ENCODE measurements at regions not wholly inside any gene's neighbourhood (a gene's known extent, or its start where the extent isn't known, plus 50 kb on each side); places are given as distances from the start of the nearest gene placed in this dataset.

DNA sequence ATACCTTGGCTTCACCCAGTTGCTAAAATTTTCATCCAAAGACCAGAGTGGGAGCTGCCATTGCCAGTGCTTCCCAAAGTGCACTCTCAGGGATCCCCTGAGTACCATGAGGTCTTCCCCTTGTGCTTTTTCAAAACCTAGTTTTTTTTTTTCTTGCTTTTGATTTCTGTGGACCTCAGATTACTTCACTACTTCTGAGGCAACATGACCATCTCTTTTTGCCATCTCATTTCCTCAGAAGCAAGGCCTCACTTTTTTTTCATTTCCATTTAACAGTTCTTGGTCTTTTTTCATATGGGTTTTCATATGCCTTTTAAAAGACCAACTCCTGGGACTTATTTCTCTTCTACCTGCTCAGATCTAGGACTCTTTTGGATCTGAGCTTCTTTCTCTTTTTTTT is 64.1 kb upstream of the MMS22L start:
- TF ChIP-seq, protein P1, sequence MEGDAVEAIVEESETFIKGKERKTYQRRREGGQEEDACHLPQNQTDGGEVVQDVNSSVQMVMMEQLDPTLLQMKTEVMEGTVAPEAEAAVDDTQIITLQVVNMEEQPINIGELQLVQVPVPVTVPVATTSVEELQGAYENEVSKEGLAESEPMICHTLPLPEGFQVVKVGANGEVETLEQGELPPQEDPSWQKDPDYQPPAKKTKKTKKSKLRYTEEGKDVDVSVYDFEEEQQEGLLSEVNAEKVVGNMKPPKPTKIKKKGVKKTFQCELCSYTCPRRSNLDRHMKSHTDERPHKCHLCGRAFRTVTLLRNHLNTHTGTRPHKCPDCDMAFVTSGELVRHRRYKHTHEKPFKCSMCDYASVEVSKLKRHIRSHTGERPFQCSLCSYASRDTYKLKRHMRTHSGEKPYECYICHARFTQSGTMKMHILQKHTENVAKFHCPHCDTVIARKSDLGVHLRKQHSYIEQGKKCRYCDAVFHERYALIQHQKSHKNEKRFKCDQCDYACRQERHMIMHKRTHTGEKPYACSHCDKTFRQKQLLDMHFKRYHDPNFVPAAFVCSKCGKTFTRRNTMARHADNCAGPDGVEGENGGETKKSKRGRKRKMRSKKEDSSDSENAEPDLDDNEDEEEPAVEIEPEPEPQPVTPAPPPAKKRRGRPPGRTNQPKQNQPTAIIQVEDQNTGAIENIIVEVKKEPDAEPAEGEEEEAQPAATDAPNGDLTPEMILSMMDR (IDR thresholded peaks at IDR 0.05): no peak

DNA sequence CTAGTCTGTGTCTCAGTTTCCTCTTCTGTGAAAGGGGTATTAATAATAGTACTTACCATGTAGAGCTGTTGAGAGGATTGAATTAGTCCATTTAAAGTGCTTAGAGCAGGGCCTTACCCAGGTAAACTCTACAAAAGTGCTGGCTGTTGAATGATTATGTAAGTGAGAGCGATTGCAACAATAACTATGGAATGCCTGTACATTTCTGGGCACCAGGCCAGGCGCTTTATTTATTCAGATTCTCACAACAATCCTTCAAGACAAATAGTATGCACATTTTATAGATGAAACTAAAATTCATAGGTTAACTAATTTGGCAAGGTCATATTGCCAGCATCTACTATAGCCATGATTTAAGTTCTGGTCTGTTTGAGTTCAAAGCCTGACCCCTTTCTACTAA is 78.3 kb upstream of the MMS22L start:
- TF ChIP-seq, protein P1 (IDR thresholded peaks at IDR 0.05): no peak

DNA sequence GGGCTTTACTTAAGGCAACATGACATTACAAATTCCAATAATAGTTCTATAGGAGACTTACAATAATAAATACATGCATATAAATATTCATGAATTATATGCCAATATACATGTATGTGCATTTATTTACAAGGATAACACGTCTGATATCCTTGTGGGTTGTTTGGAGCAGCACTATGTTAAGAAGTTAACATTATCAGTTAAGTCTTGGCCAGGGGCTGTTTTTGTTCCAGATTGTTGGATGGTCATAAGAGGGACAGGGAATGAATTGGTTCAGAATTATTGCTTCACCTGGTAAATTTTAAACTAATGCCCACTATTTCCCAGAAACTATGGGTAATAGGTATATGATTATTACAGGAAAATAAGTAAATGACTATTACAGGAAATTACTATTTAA is 81.3 kb upstream of the MMS22L start:
- TF ChIP-seq, protein P1 (IDR thresholded peaks at IDR 0.05): no peak

DNA sequence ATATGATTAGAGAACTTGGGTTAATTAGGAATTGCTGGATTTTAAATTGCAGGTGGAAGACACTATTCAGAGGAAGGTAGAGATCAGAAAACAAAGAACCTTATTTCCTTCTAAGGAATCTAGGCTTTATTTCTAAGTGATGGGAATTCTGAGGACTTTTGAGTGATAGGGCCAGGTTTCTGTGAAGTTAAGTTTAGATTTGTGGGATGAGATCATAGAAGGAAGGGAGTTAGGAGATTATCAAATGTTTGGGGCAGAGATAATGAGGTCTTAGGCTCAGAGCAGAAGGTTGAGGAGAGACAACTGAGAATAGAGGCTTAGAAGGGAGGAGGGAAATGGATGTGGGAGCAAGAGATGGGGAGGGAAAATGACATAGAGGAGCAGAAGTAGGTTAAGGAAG is 109.7 kb upstream of the MMS22L start:
- TF ChIP-seq, protein P1 (IDR thresholded peaks at IDR 0.05): no peak

DNA sequence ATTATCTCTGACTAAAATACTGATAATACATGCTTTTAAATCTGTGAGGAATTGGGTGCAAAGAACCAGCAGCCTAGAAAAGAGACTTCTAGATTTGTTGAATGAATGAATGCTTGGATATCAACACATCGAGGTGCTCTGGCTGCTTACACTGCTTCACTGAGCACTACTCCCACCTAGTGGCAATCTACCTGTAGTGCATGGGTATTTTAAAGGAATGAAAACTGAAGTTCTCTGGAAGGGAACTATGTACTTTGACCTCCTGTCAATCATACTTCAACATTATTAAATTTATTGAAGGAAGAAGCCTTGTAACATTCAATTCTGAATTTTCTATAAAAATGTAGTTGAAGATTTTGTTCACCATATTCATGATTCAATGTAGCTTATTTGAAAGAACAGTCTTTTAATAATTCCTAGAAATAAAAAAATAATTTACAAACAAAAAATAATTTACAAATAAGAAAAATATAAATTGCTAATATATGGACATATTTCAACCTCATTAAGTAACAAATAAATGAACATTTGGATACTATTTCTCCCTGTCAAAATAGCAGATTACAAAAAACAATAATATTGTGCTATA is 111.2 kb upstream of the MMS22L start:
- TF ChIP-seq, protein P1 (IDR thresholded peaks at IDR 0.05): peak; percentile 88

DNA sequence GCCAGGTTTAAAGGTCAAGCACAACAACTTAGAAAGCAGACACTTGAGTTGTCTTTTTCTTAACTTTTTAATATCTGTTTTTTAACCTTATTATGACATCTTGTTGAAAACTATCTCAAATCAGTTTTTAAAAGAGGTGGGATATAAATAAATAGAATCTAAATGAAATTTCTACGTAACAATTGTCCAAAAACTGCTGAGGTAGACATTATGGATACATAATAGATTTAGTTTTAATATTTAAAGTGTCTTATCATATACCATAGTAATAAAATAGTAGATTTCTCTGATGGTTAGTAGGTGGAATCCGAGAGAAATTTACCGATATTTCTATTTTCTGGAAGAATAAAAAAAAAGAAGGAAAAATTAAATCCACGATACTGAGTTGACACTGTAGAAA is 113.9 kb upstream of the MMS22L start:
- TF ChIP-seq, protein P1 (IDR thresholded peaks at IDR 0.05): no peak

DNA sequence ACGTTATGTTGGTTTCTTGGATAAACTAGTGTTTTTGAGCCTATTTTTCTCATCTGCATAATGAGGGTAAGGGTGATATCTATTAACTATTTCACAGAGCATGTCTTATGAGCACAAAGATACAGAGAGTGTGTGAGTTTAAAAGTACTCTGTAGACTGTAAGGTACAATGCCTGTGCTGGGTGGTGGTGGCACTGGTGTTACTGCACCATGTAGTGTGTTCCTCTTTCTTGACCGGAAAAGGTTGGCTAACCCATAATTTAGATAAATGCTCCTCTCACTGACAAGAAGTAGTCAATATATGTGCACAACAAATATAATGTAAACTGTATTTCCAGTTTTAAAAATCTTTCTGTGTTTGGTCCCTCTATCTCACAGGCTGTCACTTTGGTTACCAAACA is 116.2 kb upstream of the MMS22L start:
- TF ChIP-seq, protein P1 (IDR thresholded peaks at IDR 0.05): no peak

DNA sequence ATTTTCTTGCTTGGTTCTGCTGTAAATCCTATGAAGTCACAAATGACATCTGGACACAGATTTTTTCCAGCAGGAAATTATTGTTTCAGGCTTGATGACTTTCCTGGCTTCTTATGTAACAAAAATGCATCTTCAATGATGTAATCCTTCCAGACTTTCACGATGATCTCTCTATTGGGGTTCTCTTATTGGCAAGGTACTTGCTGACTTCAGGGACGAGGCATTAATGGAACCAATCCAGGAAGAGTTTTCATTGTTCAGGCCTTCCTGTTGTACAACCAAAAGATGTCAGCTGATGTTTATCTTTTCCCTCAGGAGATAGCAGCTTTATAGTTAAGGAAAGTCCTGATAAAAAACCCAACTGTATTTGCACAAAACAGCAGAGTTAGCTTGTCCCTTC is 118.5 kb upstream of the MMS22L start:
- TF ChIP-seq, protein P1 (IDR thresholded peaks at IDR 0.05): no peak
